Left hindlimb (tissue), 1 donor: ENCODE measurements at regions not wholly inside any gene's neighbourhood (a gene's known extent, or its start where the extent isn't known, plus 50 kb on each side); places are given as distances from the start of the nearest gene placed in this dataset.

ENCODE experiments used
- DNase-seq: peaks from one replicate; pipeline ENCODE4 v3.0.0-alpha.2; 2018

GRCh38 chr5:144918371-144918770, 747.7 kb downstream of the KCTD16 start:
- DNase-seq: no peak

GRCh38 chr5:144915452-144915851, 744.8 kb downstream of the KCTD16 start:
- DNase-seq: no peak

GRCh38 chr5:144913661-144914060, 743.0 kb downstream of the KCTD16 start:
- DNase-seq: no peak

- DNase-seq: no peak
These were observed 725.8 kb downstream of the KCTD16 start for GRCh38 chr5:144896473-144896872.

- DNase-seq: no peak
These were observed 716.0 kb downstream of the KCTD16 start for GRCh38 chr5:144886668-144887067.

GRCh38 chr5:144882739-144883283, 712.1 kb downstream of the KCTD16 start:
- no peak for DNase-seq

- DNase-seq: no peak
These were observed 709.8 kb downstream of the KCTD16 start for GRCh38 chr5:144880513-144880912.

GRCh38 chr5:144876990-144877389, 706.3 kb downstream of the KCTD16 start:
- no peak for DNase-seq

- no peak for DNase-seq
These were observed 702.4 kb downstream of the KCTD16 start for GRCh38 chr5:144873076-144873475.

GRCh38 chr5:144864118-144864517, 693.4 kb downstream of the KCTD16 start:
- DNase-seq: no peak

GRCh38 chr5:144857454-144857853, 686.8 kb downstream of the KCTD16 start:
- DNase-seq: no peak

GRCh38 chr5:144844086-144844485, 673.4 kb downstream of the KCTD16 start:
- no peak for DNase-seq

GRCh38 chr5:144832416-144832815, 661.7 kb downstream of the KCTD16 start:
- DNase-seq: no peak

GRCh38 chr5:144831650-144832049, 661.0 kb downstream of the KCTD16 start:
- no peak for DNase-seq

- DNase-seq: no peak
These were observed 651.8 kb downstream of the KCTD16 start for GRCh38 chr5:144822503-144822902.

GRCh38 chr5:144820278-144820677, 649.6 kb downstream of the KCTD16 start:
- DNase-seq: no peak

GRCh38 chr5:144815131-144815530, 644.5 kb downstream of the KCTD16 start:
- DNase-seq: no peak

- peak; percentile 17 for DNase-seq
These were observed 642.1 kb downstream of the KCTD16 start for GRCh38 chr5:144812763-144813162.

- DNase-seq: no peak
These were observed 629.5 kb downstream of the KCTD16 start for GRCh38 chr5:144800169-144800568.

GRCh38 chr5:144798595-144798994, 627.9 kb downstream of the KCTD16 start:
- DNase-seq: no peak

GRCh38 chr5:144794922-144795321, 624.2 kb downstream of the KCTD16 start:
- DNase-seq: peak; percentile 20

GRCh38 chr5:144788556-144788955, 617.9 kb downstream of the KCTD16 start:
- no peak for DNase-seq

- no peak for DNase-seq
These were observed 617.4 kb downstream of the KCTD16 start for GRCh38 chr5:144788046-144788445.

GRCh38 chr5:144779368-144779767, 608.7 kb downstream of the KCTD16 start:
- no peak for DNase-seq

- DNase-seq: no peak
These were observed 607.9 kb downstream of the KCTD16 start for GRCh38 chr5:144778561-144778960.

- DNase-seq: no peak
These were observed 603.5 kb downstream of the KCTD16 start for GRCh38 chr5:144774197-144774596.
